ENCODE measurements at regions not wholly inside any gene's neighbourhood (a gene's known extent, or its start where the extent isn't known, plus 50 kb on each side); places are given as distances from the start of the nearest gene placed in this dataset.

- Mint-ChIP-seq H3K36me3 (no peaks in the 10 kb centered on the region), H3K9me3 (no peaks in the 10 kb centered on the region), H3K27ac (no peak overlapping the region), H3K27me3 (no peaks in the 10 kb centered on the region), H3K4me3 (no peak overlapping the region), H3K4me1 (no peaks in the 10 kb centered on the region)
- ATAC-seq (ENCODE audit: low read depth) (no peak), DNase-seq (ENCODE audit: low spot score in 2 of 2) (no peak)
Observed at GRCh38 chr9:81207651-81208050, 481.7 kb downstream of the TLE1 start.

GRCh38 chr9:81202292-81202691, 487.1 kb downstream of the TLE1 start:
- Mint-ChIP-seq H3K36me3 (no peaks in the 10 kb centered on the region), H3K27me3 (peaks cover under 1% of the 10 kb centered on the region), H3K4me3 (no peak overlapping the region), H3K4me1 (no peaks in the 10 kb centered on the region), H3K9me3 (no peaks in the 10 kb centered on the region), H3K27ac (no peak overlapping the region)
- DNase-seq (ENCODE audit: low spot score in 2 of 2): no peak
- ATAC-seq (ENCODE audit: low read depth): no peak

GRCh38 chr9:81195206-81195605, 494.1 kb downstream of the TLE1 start:
- peaks cover 5% of the 10 kb centered on the region for H3K27me3 Mint-ChIP-seq

GRCh38 chr9:81193362-81194339, 495.7 kb downstream of the TLE1 start:
- ATAC-seq (ENCODE audit: low read depth) (no peak), DNase-seq (ENCODE audit: low spot score in 2 of 2) (no peak)
- no peaks in the 10 kb centered on the region for H3K36me3 Mint-ChIP-seq
- H3K4me3 Mint-ChIP-seq: no peak overlapping the region
- H3K27ac Mint-ChIP-seq: no peak overlapping the region
- H3K9me3 Mint-ChIP-seq: no peaks in the 10 kb centered on the region
- no peaks in the 10 kb centered on the region for H3K4me1 Mint-ChIP-seq
- H3K27me3 Mint-ChIP-seq: peaks cover 5% of the 10 kb centered on the region

More at GRCh38 chr9:81195206-81195605, 494.1 kb downstream of the TLE1 start:
- Mint-ChIP-seq H3K4me3 (no peak overlapping the region), H3K27ac (no peak overlapping the region), H3K9me3 (no peaks in the 10 kb centered on the region), H3K36me3 (no peaks in the 10 kb centered on the region), H3K4me1 (no peaks in the 10 kb centered on the region)
- DNase-seq (ENCODE audit: low spot score in 2 of 2) (no peak), ATAC-seq (ENCODE audit: low read depth) (no peak)

- H3K27me3 Mint-ChIP-seq: peaks cover 4% of the 10 kb centered on the region
- H3K9me3 Mint-ChIP-seq: no peaks in the 10 kb centered on the region
- H3K36me3 Mint-ChIP-seq: no peaks in the 10 kb centered on the region
- H3K4me1 Mint-ChIP-seq: no peaks in the 10 kb centered on the region
- DNase-seq (ENCODE audit: low spot score in 2 of 2) (no peak), ATAC-seq (ENCODE audit: low read depth) (no peak)
- no peak overlapping the region for H3K4me3 Mint-ChIP-seq
- H3K27ac Mint-ChIP-seq: no peak overlapping the region
Observed at GRCh38 chr9:81191222-81191621, 498.1 kb downstream of the TLE1 start.

GRCh38 chr9:81190659-81191058, 498.7 kb downstream of the TLE1 start:
- Mint-ChIP-seq H3K9me3 (no peaks in the 10 kb centered on the region), H3K27me3 (peaks cover 4% of the 10 kb centered on the region), H3K36me3 (no peaks in the 10 kb centered on the region), H3K4me3 (no peak overlapping the region), H3K27ac (no peak overlapping the region), H3K4me1 (no peaks in the 10 kb centered on the region)
- DNase-seq (ENCODE audit: low spot score in 2 of 2) (no peak), ATAC-seq (ENCODE audit: low read depth) (no peak)

GRCh38 chr9:81183761-81184160, 505.6 kb downstream of the TLE1 start:
- Mint-ChIP-seq H3K36me3 (no peaks in the 10 kb centered on the region), H3K9me3 (no peaks in the 10 kb centered on the region), H3K27me3 (peaks cover 1% of the 10 kb centered on the region), H3K4me1 (no peaks in the 10 kb centered on the region), H3K27ac (no peak overlapping the region), H3K4me3 (no peak overlapping the region)
- ATAC-seq (ENCODE audit: low read depth) (no peak), DNase-seq (ENCODE audit: low spot score in 2 of 2) (no peak)

GRCh38 chr9:81182431-81182830, 506.9 kb downstream of the TLE1 start:
- H3K9me3 Mint-ChIP-seq: no peaks in the 10 kb centered on the region
- no peak overlapping the region for H3K4me3 Mint-ChIP-seq

GRCh38 chr9:81174023-81174422, 515.3 kb downstream of the TLE1 start:
- ATAC-seq (ENCODE audit: low read depth): no peak
- peaks cover 3% of the 10 kb centered on the region for H3K9me3 Mint-ChIP-seq
- no peak overlapping the region for H3K4me3 Mint-ChIP-seq
- H3K27me3 Mint-ChIP-seq: no peaks in the 10 kb centered on the region
- H3K27ac Mint-ChIP-seq: no peak overlapping the region
- DNase-seq (ENCODE audit: low spot score in 2 of 2): no peak
- no peaks in the 10 kb centered on the region for H3K36me3 Mint-ChIP-seq
- no peaks in the 10 kb centered on the region for H3K4me1 Mint-ChIP-seq

More at GRCh38 chr9:81182431-81182830, 506.9 kb downstream of the TLE1 start:
- DNase-seq (ENCODE audit: low spot score in 2 of 2) (no peak), ATAC-seq (ENCODE audit: low read depth) (no peak)
- Mint-ChIP-seq H3K27ac (no peak overlapping the region), H3K36me3 (no peaks in the 10 kb centered on the region), H3K27me3 (peaks cover 1% of the 10 kb centered on the region), H3K4me1 (no peaks in the 10 kb centered on the region)

GRCh38 chr9:81171689-81172088, 517.7 kb downstream of the TLE1 start:
- no peaks in the 10 kb centered on the region for H3K4me1 Mint-ChIP-seq
- no peaks in the 10 kb centered on the region for H3K27me3 Mint-ChIP-seq
- ATAC-seq (ENCODE audit: low read depth): no peak
- H3K27ac Mint-ChIP-seq: no peak overlapping the region
- no peak for DNase-seq (ENCODE audit: low spot score in 2 of 2)
- peaks cover 3% of the 10 kb centered on the region for H3K9me3 Mint-ChIP-seq
- H3K4me3 Mint-ChIP-seq: no peak overlapping the region
- no peaks in the 10 kb centered on the region for H3K36me3 Mint-ChIP-seq

- DNase-seq (ENCODE audit: low spot score in 2 of 2) (no peak), ATAC-seq (ENCODE audit: low read depth) (no peak)
- H3K4me3 Mint-ChIP-seq: no peak overlapping the region
- peaks cover 5% of the 10 kb centered on the region for H3K9me3 Mint-ChIP-seq
- H3K27ac Mint-ChIP-seq: no peak overlapping the region
- no peaks in the 10 kb centered on the region for H3K27me3 Mint-ChIP-seq
- no peaks in the 10 kb centered on the region for H3K4me1 Mint-ChIP-seq
- H3K36me3 Mint-ChIP-seq: no peaks in the 10 kb centered on the region
Observed at GRCh38 chr9:81162361-81162760, 527.0 kb downstream of the TLE1 start.

GRCh38 chr9:81156381-81156780, 533.0 kb downstream of the TLE1 start:
- Mint-ChIP-seq H3K36me3 (no peaks in the 10 kb centered on the region), H3K27me3 (peaks cover 1% of the 10 kb centered on the region), H3K9me3 (peaks cover 2% of the 10 kb centered on the region), H3K4me3 (no peak overlapping the region), H3K4me1 (no peaks in the 10 kb centered on the region), H3K27ac (no peak overlapping the region)
- DNase-seq (ENCODE audit: low spot score in 2 of 2) (no peak), ATAC-seq (ENCODE audit: low read depth) (no peak)

GRCh38 chr9:81150016-81150625, 539.2 kb downstream of the TLE1 start:
- no peaks in the 10 kb centered on the region for H3K27me3 Mint-ChIP-seq
- no peaks in the 10 kb centered on the region for H3K4me1 Mint-ChIP-seq
- peaks cover 2% of the 10 kb centered on the region for H3K9me3 Mint-ChIP-seq
- no peak overlapping the region for H3K27ac Mint-ChIP-seq
- no peak overlapping the region for H3K4me3 Mint-ChIP-seq
- no peak for DNase-seq (ENCODE audit: low spot score in 2 of 2)
- H3K36me3 Mint-ChIP-seq: no peaks in the 10 kb centered on the region
- ATAC-seq (ENCODE audit: low read depth): no peak

GRCh38 chr9:81146684-81147337, 542.5 kb downstream of the TLE1 start:
- ATAC-seq (ENCODE audit: low read depth) (no peak), DNase-seq (ENCODE audit: low spot score in 2 of 2) (no peak)
- H3K9me3 Mint-ChIP-seq: no peaks in the 10 kb centered on the region
- H3K27ac Mint-ChIP-seq: no peak overlapping the region
- H3K36me3 Mint-ChIP-seq: no peaks in the 10 kb centered on the region
- H3K4me3 Mint-ChIP-seq: no peak overlapping the region
- no peaks in the 10 kb centered on the region for H3K27me3 Mint-ChIP-seq
- H3K4me1 Mint-ChIP-seq: no peaks in the 10 kb centered on the region

All from memory B cell (primary cell).